ENCODE measurements at regions not wholly inside any gene's neighbourhood (a gene's known extent, or its start where the extent isn't known, plus 50 kb on each side); places are given as distances from the start of the nearest gene placed in this dataset.

DNA sequence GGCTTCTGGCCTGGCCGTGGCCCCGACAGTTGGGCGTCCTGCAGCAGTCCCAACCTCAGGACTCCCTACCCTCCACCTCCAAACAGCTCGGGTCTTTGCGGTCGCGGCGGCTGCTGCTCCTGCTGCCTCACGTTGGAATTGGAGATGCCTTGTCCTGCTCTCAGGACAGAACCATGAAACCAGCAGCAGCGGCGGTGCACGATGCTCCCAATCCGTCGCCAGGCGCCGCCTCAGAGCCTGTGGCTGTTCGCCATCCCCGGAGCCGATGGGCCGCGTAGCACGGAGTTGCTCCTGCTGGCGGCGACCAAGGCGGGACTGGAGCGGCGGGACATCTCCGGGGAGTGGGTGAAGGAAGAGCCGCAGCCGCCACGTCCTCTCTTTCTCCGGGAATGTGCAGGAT, 1965.9 kb downstream of the TP53TG3F start:
- TF ChIP-seq ZBTB17 (tag by site-specific recombination; IDR thresholded peaks at IDR 0.05), result no peak
- TF ChIP-seq ZNF529 (tag by site-specific recombination; IDR thresholded peaks at IDR 0.05; ENCODE audit: insufficient replicate concordance), result no peak
- TF ChIP-seq, protein P1, sequence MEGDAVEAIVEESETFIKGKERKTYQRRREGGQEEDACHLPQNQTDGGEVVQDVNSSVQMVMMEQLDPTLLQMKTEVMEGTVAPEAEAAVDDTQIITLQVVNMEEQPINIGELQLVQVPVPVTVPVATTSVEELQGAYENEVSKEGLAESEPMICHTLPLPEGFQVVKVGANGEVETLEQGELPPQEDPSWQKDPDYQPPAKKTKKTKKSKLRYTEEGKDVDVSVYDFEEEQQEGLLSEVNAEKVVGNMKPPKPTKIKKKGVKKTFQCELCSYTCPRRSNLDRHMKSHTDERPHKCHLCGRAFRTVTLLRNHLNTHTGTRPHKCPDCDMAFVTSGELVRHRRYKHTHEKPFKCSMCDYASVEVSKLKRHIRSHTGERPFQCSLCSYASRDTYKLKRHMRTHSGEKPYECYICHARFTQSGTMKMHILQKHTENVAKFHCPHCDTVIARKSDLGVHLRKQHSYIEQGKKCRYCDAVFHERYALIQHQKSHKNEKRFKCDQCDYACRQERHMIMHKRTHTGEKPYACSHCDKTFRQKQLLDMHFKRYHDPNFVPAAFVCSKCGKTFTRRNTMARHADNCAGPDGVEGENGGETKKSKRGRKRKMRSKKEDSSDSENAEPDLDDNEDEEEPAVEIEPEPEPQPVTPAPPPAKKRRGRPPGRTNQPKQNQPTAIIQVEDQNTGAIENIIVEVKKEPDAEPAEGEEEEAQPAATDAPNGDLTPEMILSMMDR (tag by site-specific recombination; IDR thresholded peaks at IDR 0.05), result no peak
- TF ChIP-seq, protein P2, sequence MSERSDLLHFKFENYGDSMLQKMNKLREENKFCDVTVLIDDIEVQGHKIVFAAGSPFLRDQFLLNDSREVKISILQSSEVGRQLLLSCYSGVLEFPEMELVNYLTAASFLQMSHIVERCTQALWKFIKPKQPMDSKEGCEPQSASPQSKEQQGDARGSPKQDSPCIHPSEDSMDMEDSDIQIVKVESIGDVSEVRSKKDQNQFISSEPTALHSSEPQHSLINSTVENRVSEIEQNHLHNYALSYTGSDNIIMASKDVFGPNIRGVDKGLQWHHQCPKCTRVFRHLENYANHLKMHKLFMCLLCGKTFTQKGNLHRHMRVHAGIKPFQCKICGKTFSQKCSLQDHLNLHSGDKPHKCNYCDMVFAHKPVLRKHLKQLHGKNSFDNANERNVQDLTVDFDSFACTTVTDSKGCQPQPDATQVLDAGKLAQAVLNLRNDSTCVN (tag by site-specific recombination; optimal IDR thresholded peaks at IDR 0.05), result no peak
- no peak for TF ChIP-seq ZNF302 (tag by site-specific recombination; IDR thresholded peaks at IDR 0.05; ENCODE audit: low read depth)
- TF ChIP-seq ZNF561 (tag by site-specific recombination; IDR thresholded peaks at IDR 0.05; ENCODE audit: borderline replicate concordance), result no peak
- TF ChIP-seq, protein P3, sequence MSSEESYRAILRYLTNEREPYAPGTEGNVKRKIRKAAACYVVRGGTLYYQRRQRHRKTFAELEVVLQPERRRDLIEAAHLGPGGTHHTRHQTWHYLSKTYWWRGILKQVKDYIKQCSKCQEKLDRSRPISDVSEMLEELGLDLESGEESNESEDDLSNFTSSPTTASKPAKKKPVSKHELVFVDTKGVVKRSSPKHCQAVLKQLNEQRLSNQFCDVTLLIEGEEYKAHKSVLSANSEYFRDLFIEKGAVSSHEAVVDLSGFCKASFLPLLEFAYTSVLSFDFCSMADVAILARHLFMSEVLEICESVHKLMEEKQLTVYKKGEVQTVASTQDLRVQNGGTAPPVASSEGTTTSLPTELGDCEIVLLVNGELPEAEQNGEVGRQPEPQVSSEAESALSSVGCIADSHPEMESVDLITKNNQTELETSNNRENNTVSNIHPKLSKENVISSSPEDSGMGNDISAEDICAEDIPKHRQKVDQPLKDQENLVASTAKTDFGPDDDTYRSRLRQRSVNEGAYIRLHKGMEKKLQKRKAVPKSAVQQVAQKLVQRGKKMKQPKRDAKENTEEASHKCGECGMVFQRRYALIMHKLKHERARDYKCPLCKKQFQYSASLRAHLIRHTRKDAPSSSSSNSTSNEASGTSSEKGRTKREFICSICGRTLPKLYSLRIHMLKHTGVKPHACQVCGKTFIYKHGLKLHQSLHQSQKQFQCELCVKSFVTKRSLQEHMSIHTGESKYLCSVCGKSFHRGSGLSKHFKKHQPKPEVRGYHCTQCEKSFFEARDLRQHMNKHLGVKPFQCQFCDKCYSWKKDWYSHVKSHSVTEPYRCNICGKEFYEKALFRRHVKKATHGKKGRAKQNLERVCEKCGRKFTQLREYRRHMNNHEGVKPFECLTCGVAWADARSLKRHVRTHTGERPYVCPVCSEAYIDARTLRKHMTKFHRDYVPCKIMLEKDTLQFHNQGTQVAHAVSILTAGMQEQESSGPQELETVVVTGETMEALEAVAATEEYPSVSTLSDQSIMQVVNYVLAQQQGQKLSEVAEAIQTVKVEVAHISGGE (tag by site-specific recombination; conservative IDR thresholded peaks at IDR 0.05; ENCODE audit: low read depth), result no peak
- TF ChIP-seq, protein P4, sequence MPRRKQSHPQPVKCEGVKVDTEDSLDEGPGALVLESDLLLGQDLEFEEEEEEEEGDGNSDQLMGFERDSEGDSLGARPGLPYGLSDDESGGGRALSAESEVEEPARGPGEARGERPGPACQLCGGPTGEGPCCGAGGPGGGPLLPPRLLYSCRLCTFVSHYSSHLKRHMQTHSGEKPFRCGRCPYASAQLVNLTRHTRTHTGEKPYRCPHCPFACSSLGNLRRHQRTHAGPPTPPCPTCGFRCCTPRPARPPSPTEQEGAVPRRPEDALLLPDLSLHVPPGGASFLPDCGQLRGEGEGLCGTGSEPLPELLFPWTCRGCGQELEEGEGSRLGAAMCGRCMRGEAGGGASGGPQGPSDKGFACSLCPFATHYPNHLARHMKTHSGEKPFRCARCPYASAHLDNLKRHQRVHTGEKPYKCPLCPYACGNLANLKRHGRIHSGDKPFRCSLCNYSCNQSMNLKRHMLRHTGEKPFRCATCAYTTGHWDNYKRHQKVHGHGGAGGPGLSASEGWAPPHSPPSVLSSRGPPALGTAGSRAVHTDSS (tag by site-specific recombination; IDR thresholded peaks at IDR 0.05), result no peak
